ENCODE measurements at regions not wholly inside any gene's neighbourhood (a gene's known extent, or its start where the extent isn't known, plus 50 kb on each side); places are given as distances from the start of the nearest gene placed in this dataset.
A peak's percentile ranks its signal among the peaks of the same experiment; 100 is the strongest.
"Not testable (repeated sequence)": the region's sequence is repeated elsewhere in the genome, so short reads cannot be mapped to it uniquely, and the experiment has no call there.

- no peak for DNase-seq
Measured at GRCh38 chr12:85425926-85426325, 145.9 kb downstream of the ALX1 start.

GRCh38 chr12:85433148-85433547, 153.1 kb downstream of the ALX1 start:
- not testable (repeated sequence) for DNase-seq

GRCh38 chr12:85440271-85440670, 160.3 kb downstream of the ALX1 start:
- no peak for DNase-seq

GRCh38 chr12:85441025-85441424, 161.0 kb downstream of the ALX1 start:
- DNase-seq, result no peak

GRCh38 chr12:85441741-85442140, 161.7 kb downstream of the ALX1 start:
- no peak for DNase-seq

- no peak for DNase-seq
Measured at GRCh38 chr12:85445060-85445938, 165.3 kb downstream of the ALX1 start.

GRCh38 chr12:85448031-85448430, 168.0 kb downstream of the ALX1 start:
- no peak for DNase-seq

GRCh38 chr12:85448548-85449139, 168.6 kb downstream of the ALX1 start:
- no peak for DNase-seq

- DNase-seq, result no peak
Measured at GRCh38 chr12:85457016-85457415, 177.0 kb downstream of the ALX1 start.

- no peak for DNase-seq
Measured at GRCh38 chr12:85461127-85461526, 181.1 kb downstream of the ALX1 start.

- no peak for DNase-seq
Measured at GRCh38 chr12:85462888-85463287, 182.9 kb downstream of the ALX1 start.

- DNase-seq, result no peak
Measured at GRCh38 chr12:85466890-85467289, 186.9 kb downstream of the ALX1 start.

- DNase-seq, result peak; percentile 5
Measured at GRCh38 chr12:85468356-85469157, 188.5 kb downstream of the ALX1 start.

GRCh38 chr12:85469158-85470086, 189.4 kb downstream of the ALX1 start:
- DNase-seq, result not testable (repeated sequence)

GRCh38 chr12:85475277-85475676, 195.3 kb downstream of the ALX1 start:
- DNase-seq, result not testable (repeated sequence)

- DNase-seq, result no peak
Measured at GRCh38 chr12:85476756-85477155, 196.7 kb downstream of the ALX1 start.

GRCh38 chr12:85484387-85484786, 204.4 kb downstream of the ALX1 start:
- no peak for DNase-seq

GRCh38 chr12:85489194-85489593, 209.2 kb downstream of the ALX1 start:
- no peak for DNase-seq

- DNase-seq, result no peak
Measured at GRCh38 chr12:85504164-85504563, 224.1 kb downstream of the ALX1 start.

- no peak for DNase-seq
Measured at GRCh38 chr12:85504624-85505023, 224.6 kb downstream of the ALX1 start.

- DNase-seq, result no peak
Measured at GRCh38 chr12:85507456-85507855, 227.4 kb downstream of the ALX1 start.

- no peak for DNase-seq
Measured at GRCh38 chr12:85509081-85509856, 229.2 kb downstream of the ALX1 start.
